ENCODE measurements at regions not wholly inside any gene's neighbourhood (a gene's known extent, or its start where the extent isn't known, plus 50 kb on each side); places are given as distances from the start of the nearest gene placed in this dataset.

- TF ChIP-seq FOXP2 (optimal IDR thresholded peaks at IDR 0.05; ENCODE audit: borderline replicate concordance, extremely low read depth, extremely low read length, insufficient read depth) (no peak), TAF1 (IDR thresholded peaks at IDR 0.05; ENCODE audit: borderline replicate concordance, insufficient read depth, low read length) (no peak), SIN3A (IDR thresholded peaks at IDR 0.05; ENCODE audit: borderline replicate concordance, insufficient read depth, low read length) (no peak), POLR2AphosphoS5 (IDR thresholded peaks at IDR 0.05; ENCODE audit: low read depth, low read length) (no peak)
- TF ChIP-seq, protein P1, sequence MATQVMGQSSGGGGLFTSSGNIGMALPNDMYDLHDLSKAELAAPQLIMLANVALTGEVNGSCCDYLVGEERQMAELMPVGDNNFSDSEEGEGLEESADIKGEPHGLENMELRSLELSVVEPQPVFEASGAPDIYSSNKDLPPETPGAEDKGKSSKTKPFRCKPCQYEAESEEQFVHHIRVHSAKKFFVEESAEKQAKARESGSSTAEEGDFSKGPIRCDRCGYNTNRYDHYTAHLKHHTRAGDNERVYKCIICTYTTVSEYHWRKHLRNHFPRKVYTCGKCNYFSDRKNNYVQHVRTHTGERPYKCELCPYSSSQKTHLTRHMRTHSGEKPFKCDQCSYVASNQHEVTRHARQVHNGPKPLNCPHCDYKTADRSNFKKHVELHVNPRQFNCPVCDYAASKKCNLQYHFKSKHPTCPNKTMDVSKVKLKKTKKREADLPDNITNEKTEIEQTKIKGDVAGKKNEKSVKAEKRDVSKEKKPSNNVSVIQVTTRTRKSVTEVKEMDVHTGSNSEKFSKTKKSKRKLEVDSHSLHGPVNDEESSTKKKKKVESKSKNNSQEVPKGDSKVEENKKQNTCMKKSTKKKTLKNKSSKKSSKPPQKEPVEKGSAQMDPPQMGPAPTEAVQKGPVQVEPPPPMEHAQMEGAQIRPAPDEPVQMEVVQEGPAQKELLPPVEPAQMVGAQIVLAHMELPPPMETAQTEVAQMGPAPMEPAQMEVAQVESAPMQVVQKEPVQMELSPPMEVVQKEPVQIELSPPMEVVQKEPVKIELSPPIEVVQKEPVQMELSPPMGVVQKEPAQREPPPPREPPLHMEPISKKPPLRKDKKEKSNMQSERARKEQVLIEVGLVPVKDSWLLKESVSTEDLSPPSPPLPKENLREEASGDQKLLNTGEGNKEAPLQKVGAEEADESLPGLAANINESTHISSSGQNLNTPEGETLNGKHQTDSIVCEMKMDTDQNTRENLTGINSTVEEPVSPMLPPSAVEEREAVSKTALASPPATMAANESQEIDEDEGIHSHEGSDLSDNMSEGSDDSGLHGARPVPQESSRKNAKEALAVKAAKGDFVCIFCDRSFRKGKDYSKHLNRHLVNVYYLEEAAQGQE (IDR thresholded peaks at IDR 0.05; ENCODE audit: insufficient read depth in 1 of 2, low read depth in 2 of 2, low read length in 2 of 2), result no peak
Measured at GRCh38 chr16:87174061-87174460, 143.1 kb downstream of the C16orf95 start.

DNA sequence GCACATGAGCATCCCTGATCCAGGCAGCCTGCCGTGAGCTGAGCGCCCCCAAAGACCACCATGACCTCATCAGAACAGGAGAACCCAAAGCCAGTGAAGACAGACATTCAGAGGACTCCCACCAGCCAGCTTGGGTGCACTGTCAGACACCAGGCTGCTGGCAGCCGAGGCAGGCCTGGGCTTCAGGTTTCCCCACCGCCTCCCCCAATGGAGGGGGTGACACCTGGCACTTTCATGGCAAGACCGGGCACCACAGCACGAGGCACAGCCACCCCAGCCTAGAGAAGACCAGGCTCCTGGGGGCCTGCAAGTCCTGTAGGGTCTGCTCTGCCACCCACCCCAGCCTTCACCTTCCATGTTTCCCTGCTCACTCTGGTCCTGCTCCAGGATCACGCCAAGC is 140.5 kb downstream of the C16orf95 start:
- TF ChIP-seq POLR2AphosphoS5 (IDR thresholded peaks at IDR 0.05; ENCODE audit: low read depth, low read length) (no peak), SIN3A (IDR thresholded peaks at IDR 0.05; ENCODE audit: borderline replicate concordance, insufficient read depth, low read length) (no peak)
- TF ChIP-seq, protein P1 (IDR thresholded peaks at IDR 0.05; ENCODE audit: insufficient read depth in 1 of 2, low read depth in 2 of 2, low read length in 2 of 2), result no peak

DNA sequence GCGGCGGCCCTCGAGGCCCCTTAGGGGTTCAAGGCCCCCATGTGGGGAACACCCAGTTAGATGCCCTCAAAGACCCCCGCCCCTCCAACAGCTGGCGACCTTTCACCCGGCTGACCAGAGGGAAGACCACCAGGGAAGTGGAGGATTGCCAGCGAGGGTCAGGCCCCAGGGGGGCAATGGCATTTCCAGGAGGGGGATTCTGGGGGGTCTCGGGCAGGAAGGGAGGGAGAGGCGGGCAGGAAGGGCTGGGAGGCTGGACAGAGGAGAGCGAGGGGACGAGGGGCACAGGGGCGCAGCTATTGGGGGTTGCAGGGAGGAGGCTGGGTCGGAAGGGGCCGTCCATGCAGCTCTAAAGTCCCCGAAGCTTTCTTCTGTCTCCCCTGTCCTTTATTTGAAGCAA is 139.5 kb downstream of the C16orf95 start:
- no peak for TF ChIP-seq TAF1 (IDR thresholded peaks at IDR 0.05; ENCODE audit: borderline replicate concordance, insufficient read depth, low read length)
- TF ChIP-seq, protein P1 (IDR thresholded peaks at IDR 0.05; ENCODE audit: insufficient read depth in 1 of 2, low read depth in 2 of 2, low read length in 2 of 2), result no peak
- no peak for TF ChIP-seq SIN3A (IDR thresholded peaks at IDR 0.05; ENCODE audit: borderline replicate concordance, insufficient read depth, low read length)
- no peak for TF ChIP-seq FOXP2 (optimal IDR thresholded peaks at IDR 0.05; ENCODE audit: borderline replicate concordance, extremely low read depth, extremely low read length, insufficient read depth)
- TF ChIP-seq POLR2AphosphoS5 (IDR thresholded peaks at IDR 0.05; ENCODE audit: low read depth, low read length), result no peak

DNA sequence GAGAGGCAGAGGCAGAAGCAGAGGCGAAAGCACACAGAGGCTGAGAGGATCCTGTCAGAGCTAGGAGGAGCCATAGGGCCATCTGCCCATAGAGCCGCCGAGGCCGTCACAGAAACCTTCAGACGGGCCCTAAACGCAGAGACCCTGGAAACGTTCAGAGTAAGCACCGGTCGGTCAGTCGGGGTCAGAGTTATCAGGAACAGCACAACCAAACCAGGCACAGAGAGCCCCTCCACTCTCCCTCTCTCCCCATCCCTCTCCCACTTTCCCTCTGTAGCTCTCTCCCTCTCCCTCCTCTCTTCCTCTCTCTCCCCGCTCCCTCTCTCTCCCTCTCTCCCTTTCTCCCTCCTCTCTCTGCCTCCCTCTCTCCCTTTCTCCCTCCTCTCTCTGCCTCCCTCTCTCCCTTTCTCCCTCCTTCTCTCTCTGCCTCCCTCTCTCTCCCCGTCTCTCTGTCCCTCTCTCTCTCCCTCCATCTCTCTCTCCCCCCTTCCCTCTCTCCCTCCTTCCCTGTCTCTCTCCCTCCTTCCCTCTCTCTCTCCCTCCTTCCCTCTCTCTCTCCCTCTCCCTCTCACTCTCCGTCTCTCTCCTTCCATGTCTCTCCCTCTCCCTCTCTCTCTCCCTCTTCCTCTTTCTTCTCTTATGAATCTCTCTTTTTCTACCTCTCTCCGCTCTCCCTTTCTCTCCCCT is 138.9 kb downstream of the C16orf95 start:
- TF ChIP-seq TAF1 (IDR thresholded peaks at IDR 0.05; ENCODE audit: borderline replicate concordance, insufficient read depth, low read length) (no peak; the same call in 1 of the 2 replicates), POLR2AphosphoS5 (IDR thresholded peaks at IDR 0.05; ENCODE audit: low read depth, low read length) (peak; percentile 77), SIN3A (IDR thresholded peaks at IDR 0.05; ENCODE audit: borderline replicate concordance, insufficient read depth, low read length) (no peak), FOXP2 (optimal IDR thresholded peaks at IDR 0.05; ENCODE audit: borderline replicate concordance, extremely low read depth, extremely low read length, insufficient read depth) (no peak)
- TF ChIP-seq, protein P1 (IDR thresholded peaks at IDR 0.05; ENCODE audit: insufficient read depth in 1 of 2, low read depth in 2 of 2, low read length in 2 of 2), result no peak

- peak; percentile 18 for TF ChIP-seq FOXP2 (optimal IDR thresholded peaks at IDR 0.05; ENCODE audit: borderline replicate concordance, extremely low read depth, extremely low read length, insufficient read depth)
- TF ChIP-seq, protein P1 (IDR thresholded peaks at IDR 0.05; ENCODE audit: insufficient read depth in 1 of 2, low read depth in 2 of 2, low read length in 2 of 2), result peak in 1 of 2 experiments; percentile 34; a peak in 1 of 4 replicates
- no peak for TF ChIP-seq TAF1 (IDR thresholded peaks at IDR 0.05; ENCODE audit: borderline replicate concordance, insufficient read depth, low read length)
Measured at GRCh38 chr16:87178977-87179376, 138.2 kb downstream of the C16orf95 start.
